ENCODE measurements at regions not wholly inside any gene's neighbourhood (a gene's known extent, or its start where the extent isn't known, plus 50 kb on each side); places are given as distances from the start of the nearest gene placed in this dataset.

GRCh38 chr2:215697003-215697402 lies 261.1 kb upstream of the FN1 start:
- ATAC-seq (ENCODE audit: low read depth in 2 of 2): no peak
- no peak for DNase-seq
- Mint-ChIP-seq H3K4me3 (no peak overlapping the region), H3K9me3 (peaks cover 2 to 25% (median 4%) of the 10 kb centered on the region in 7 donors), H3K27ac (no peak overlapping the region), H3K27me3 (peaks cover 13 to 21% (median 18%) of the 10 kb centered on the region in 3 donors), H3K4me1 (no peaks in the 10 kb centered on the region), H3K36me3 (peaks cover 0 to 3% of the 10 kb centered on the region in 2 donors)

- Mint-ChIP-seq H3K4me3 (no peak overlapping the region), H3K27ac (no peak overlapping the region), H3K27me3 (peaks cover 17 to 26% (median 21%) of the 10 kb centered on the region in 3 donors), H3K9me3 (peaks cover 2 to 25% (median 4%) of the 10 kb centered on the region in 7 donors), H3K36me3 (peaks cover 0 to 3% of the 10 kb centered on the region in 2 donors), H3K4me1 (no peaks in the 10 kb centered on the region)
- no peak for DNase-seq
- no peak for ATAC-seq (ENCODE audit: low read depth in 2 of 2)
These were observed 260.0 kb upstream of the FN1 start for GRCh38 chr2:215695861-215696260.

- Mint-ChIP-seq H3K9me3 (peaks cover 2 to 15% (median 4%) of the 10 kb centered on the region in 7 donors), H3K4me3 (no peak overlapping the region)
- ATAC-seq (ENCODE audit: low read depth in 2 of 2): no peak
These were observed 258.2 kb upstream of the FN1 start for GRCh38 chr2:215693999-215694580.

GRCh38 chr2:215693193-215693998 lies 257.5 kb upstream of the FN1 start:
- Mint-ChIP-seq H3K9me3 (peaks cover 2 to 9% (median 4%) of the 10 kb centered on the region in 7 donors), H3K4me1 (no peaks in the 10 kb centered on the region), H3K4me3 (no peak overlapping the region), H3K36me3 (no peaks in the 10 kb centered on the region), H3K27ac (no peak overlapping the region), H3K27me3 (peaks cover 17 to 29% (median 21%) of the 10 kb centered on the region in 3 donors)
- ATAC-seq (ENCODE audit: low read depth in 2 of 2) (no peak), DNase-seq (no peak)

More at GRCh38 chr2:215693999-215694580, 258.2 kb upstream of the FN1 start:
- Mint-ChIP-seq H3K27me3 (peaks cover 17 to 26% (median 21%) of the 10 kb centered on the region in 3 donors), H3K4me1 (no peaks in the 10 kb centered on the region), H3K27ac (no peak overlapping the region), H3K36me3 (no peaks in the 10 kb centered on the region)
- DNase-seq: no peak

- H3K36me3 Mint-ChIP-seq: no peaks in the 10 kb centered on the region
- H3K27ac Mint-ChIP-seq: no peak overlapping the region
- H3K9me3 Mint-ChIP-seq: peaks cover 0 to 2% (median under 1%) of the 10 kb centered on the region in 7 donors
- H3K4me3 Mint-ChIP-seq: no peak overlapping the region
- no peak for DNase-seq
- H3K4me1 Mint-ChIP-seq: no peaks in the 10 kb centered on the region
- H3K27me3 Mint-ChIP-seq: peaks cover 17 to 37% (median 21%) of the 10 kb centered on the region in 3 donors
- no peak for ATAC-seq (ENCODE audit: low read depth in 2 of 2)
These were observed 256.7 kb upstream of the FN1 start for GRCh38 chr2:215692387-215693079.

- DNase-seq: no peak
- H3K27ac Mint-ChIP-seq: no peak overlapping the region
- H3K4me3 Mint-ChIP-seq: no peak overlapping the region
- ATAC-seq (ENCODE audit: low read depth in 2 of 2): no peak
- no peaks in the 10 kb centered on the region for H3K4me1 Mint-ChIP-seq
- H3K9me3 Mint-ChIP-seq: peaks cover 0 to 2% (median 0%) of the 10 kb centered on the region in 7 donors
- peaks cover 17 to 37% (median 21%) of the 10 kb centered on the region in 3 donors for H3K27me3 Mint-ChIP-seq
- no peaks in the 10 kb centered on the region for H3K36me3 Mint-ChIP-seq
These were observed 255.5 kb upstream of the FN1 start for GRCh38 chr2:215691346-215691745.

GRCh38 chr2:215687149-215688031 lies 251.5 kb upstream of the FN1 start:
- Mint-ChIP-seq H3K4me3 (no peak overlapping the region), H3K9me3 (no peaks in the 10 kb centered on the region), H3K27me3 (peaks cover under 1 to 19% (median 10%) of the 10 kb centered on the region in 3 donors), H3K4me1 (no peaks in the 10 kb centered on the region), H3K36me3 (no peaks in the 10 kb centered on the region), H3K27ac (no peak overlapping the region)
- no peak for ATAC-seq (ENCODE audit: low read depth in 2 of 2)
- DNase-seq: no peak

- Mint-ChIP-seq H3K36me3 (no peaks in the 10 kb centered on the region), H3K4me3 (no peak overlapping the region), H3K9me3 (no peaks in the 10 kb centered on the region), H3K27me3 (peaks cover 3 to 17% (median 6%) of the 10 kb centered on the region in 3 donors), H3K4me1 (no peaks in the 10 kb centered on the region), H3K27ac (no peak overlapping the region)
- DNase-seq (no peak), ATAC-seq (ENCODE audit: low read depth in 2 of 2) (no peak)
These were observed 249.5 kb upstream of the FN1 start for GRCh38 chr2:215685238-215685990.

- Mint-ChIP-seq H3K4me1 (no peaks in the 10 kb centered on the region), H3K27me3 (peaks cover 3 to 17% (median 6%) of the 10 kb centered on the region in 3 donors), H3K9me3 (no peaks in the 10 kb centered on the region), H3K27ac (no peak overlapping the region), H3K4me3 (no peak overlapping the region), H3K36me3 (no peaks in the 10 kb centered on the region)
- no peak for DNase-seq
- ATAC-seq (ENCODE audit: low read depth in 2 of 2): no peak
These were observed 248.8 kb upstream of the FN1 start for GRCh38 chr2:215684448-215685237.

GRCh38 chr2:215683295-215683694 lies 247.4 kb upstream of the FN1 start:
- DNase-seq: no peak
- H3K4me3 Mint-ChIP-seq: no peak overlapping the region
- peaks cover 0 to 3% (median 0%) of the 10 kb centered on the region in 7 donors for H3K9me3 Mint-ChIP-seq
- no peak for ATAC-seq (ENCODE audit: low read depth in 2 of 2)
- no peak overlapping the region for H3K27ac Mint-ChIP-seq
- H3K4me1 Mint-ChIP-seq: no peaks in the 10 kb centered on the region
- no peaks in the 10 kb centered on the region for H3K36me3 Mint-ChIP-seq
- H3K27me3 Mint-ChIP-seq: peaks cover 3 to 14% (median 12%) of the 10 kb centered on the region in 3 donors

- Mint-ChIP-seq H3K4me1 (no peaks in the 10 kb centered on the region), H3K4me3 (no peak overlapping the region), H3K36me3 (no peaks in the 10 kb centered on the region), H3K27ac (no peak overlapping the region), H3K9me3 (peaks cover 0 to 3% (median 0%) of the 10 kb centered on the region in 7 donors), H3K27me3 (peaks cover 11 to 20% (median 11%) of the 10 kb centered on the region in 3 donors)
- DNase-seq (no peak), ATAC-seq (ENCODE audit: low read depth in 2 of 2) (no peak)
These were observed 246.1 kb upstream of the FN1 start for GRCh38 chr2:215681799-215682596.
